Hepatocyte (in vitro differentiated cells): ENCODE measurements at regions not wholly inside any gene's neighbourhood (a gene's known extent, or its start where the extent isn't known, plus 50 kb on each side); places are given as distances from the start of the nearest gene placed in this dataset.

Source experiments
- DNase-seq: peaks from one replicate; pipeline ENCODE4 v3.0.0-alpha.2; 2016; ENCODE audit warnings: low spot score
- H2AFZ ChIP-seq: fragments of 200-600 bp; sonication (generic); 2 replicates; pipeline ENCODE4 v1.6.0; 2016; ENCODE audit warnings: antibody characterized with exemption, mild to moderate bottlenecking
- H3K27ac ChIP-seq: fragments of 200-600 bp; sonication (generic); 2 replicates; pipeline ENCODE4 v1.5.1; 2016; ENCODE audit warnings: mild to moderate bottlenecking
- H3K27me3 ChIP-seq: fragments of 200-600 bp; sonication (generic); 2 replicates; pipeline ENCODE4 v1.6.1; 2016
- H3K36me3 ChIP-seq: fragments of 200-600 bp; sonication (generic); replicated peaks from 2 replicates; pipeline ENCODE4 v1.5.1; 2016; ENCODE audit warnings: low read depth; ENCODE audit not compliant: insufficient read depth
- H3K4me1 ChIP-seq: fragments of 200-600 bp; sonication (generic); 2 replicates; pipeline ENCODE4 v1.5.1; 2016; ENCODE audit warnings: mild to moderate bottlenecking, moderate library complexity; ENCODE audit not compliant: insufficient read depth
- H3K4me2 ChIP-seq: fragments of 200-600 bp; sonication (generic); 2 replicates; pipeline ENCODE4 v1.6.0; 2016
- H3K4me3 ChIP-seq: fragments of 200-600 bp; sonication (generic); 2 replicates; pipeline ENCODE4 v1.5.1; 2016; ENCODE audit warnings: mild to moderate bottlenecking
- H3K79me2 ChIP-seq: fragments of 200-600 bp; sonication (generic); 2 replicates; pipeline ENCODE4 v1.6.0; 2017; ENCODE audit warnings: mild to moderate bottlenecking
- H3K9me2 ChIP-seq: fragments of 200-600 bp; sonication (generic); replicated peaks from 2 replicates; pipeline ENCODE4 v1.6.0; 2017; ENCODE audit warnings: mild to moderate bottlenecking; ENCODE audit not compliant: insufficient read depth
- H3K9me3 ChIP-seq: fragments of 200-600 bp; sonication (generic); 2 replicates; pipeline ENCODE4 v1.5.1; 2016; ENCODE audit warnings: low read depth, mild to moderate bottlenecking
- H4K20me1 ChIP-seq: fragments of 200-600 bp; sonication (generic); 2 replicates; pipeline ENCODE4 v1.6.0; 2016; ENCODE audit warnings: mild to moderate bottlenecking; ENCODE audit not compliant: insufficient read depth, poor library complexity, severe bottlenecking
- EZH2 ChIP-seq: fragments of 200-600 bp; sonication (generic); IDR thresholded peaks from 2 replicates; pipeline ENCODE4 v1.6.1; 2016; ENCODE audit warnings: antibody characterized with exemption, mild to moderate bottlenecking, borderline replicate concordance
- EZH2phosphoT487 ChIP-seq: fragments of 200-600 bp; sonication (generic); IDR thresholded peaks from one replicate; pipeline ENCODE4 v1.6.1; 2018; ENCODE audit warnings: antibody characterized with exemption, mild to moderate bottlenecking, low read depth, moderate library complexity; ENCODE audit not compliant: unreplicated experiment, severe bottlenecking
- WGBS: methylation state at CpG from one replicate; pipeline ENCODE4 v1.1.6; 2016; ENCODE audit warnings: low lambda C conversion rate; ENCODE audit errors: missing lambda C conversion rate; 5-methylcytosine and 5-hydroxymethylcytosine counted together
- TF ChIP-seq, protein P1 (sequence below): fragments of 200-600 bp; sonication (generic); IDR thresholded peaks from 2 replicates; pipeline ENCODE4 v1.5.1; 2016; ENCODE audit warnings: antibody characterized with exemption, mild to moderate bottlenecking; ENCODE audit not compliant: poor library complexity

DNA sequence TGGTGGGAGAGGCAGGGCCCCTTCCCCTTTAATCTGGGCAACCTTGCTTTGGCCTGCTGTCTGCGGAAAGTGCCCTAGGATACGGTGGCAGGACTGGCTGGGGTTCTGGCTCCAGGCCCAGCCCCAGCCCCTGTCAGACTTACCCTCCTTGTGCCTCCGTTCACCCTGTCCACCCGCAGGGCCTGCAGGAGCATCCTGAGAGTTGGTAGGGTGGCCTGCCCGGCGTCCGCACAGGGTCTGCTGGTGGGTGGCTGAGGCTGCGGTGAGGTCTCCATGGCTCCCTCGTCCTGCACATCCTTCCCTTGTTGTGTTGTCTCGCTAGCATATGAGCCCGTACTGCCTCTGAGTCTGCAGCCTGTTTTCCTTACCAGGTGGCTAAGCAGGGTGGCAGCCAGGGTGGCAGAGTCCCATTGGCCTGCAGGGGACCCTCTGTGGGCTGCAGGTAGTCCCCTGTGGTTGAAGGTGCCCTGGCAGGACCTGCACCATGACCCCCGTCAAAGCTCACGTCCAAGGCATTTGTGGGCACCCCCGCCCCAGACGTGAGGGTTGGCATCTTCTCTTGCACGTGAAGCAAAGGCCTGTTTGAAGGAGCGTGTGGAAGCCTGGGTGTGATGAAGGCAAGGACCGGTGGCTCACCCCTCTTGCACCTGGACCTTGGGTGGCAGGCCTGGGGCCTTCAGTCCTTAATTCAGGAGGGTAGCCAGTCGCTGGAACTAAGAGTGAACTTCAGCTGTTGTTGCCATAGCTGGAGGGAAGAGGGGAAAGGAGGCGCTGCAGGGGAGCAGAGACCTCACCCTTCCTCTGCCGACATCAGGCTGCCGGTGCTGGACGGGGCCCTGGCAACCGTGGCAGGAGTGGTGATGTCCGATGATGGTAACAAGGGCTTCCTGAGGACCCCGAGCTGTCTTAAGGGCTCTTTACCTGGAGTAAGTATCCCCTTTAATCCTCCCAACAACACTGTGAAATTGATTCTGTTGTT is 293.7 kb downstream of the SEC14L1 start:
- Histone ChIP-seq H3K79me2 (peaks cover 94% of the 10 kb centered on the region), H3K9me3 (no peaks in the 10 kb centered on the region), H3K4me1 (peaks cover 96% of the 10 kb centered on the region), H3K36me3 (no peaks in the 10 kb centered on the region), H3K4me3 (no peak overlapping the region), H4K20me1 (peaks cover 70% of the 10 kb centered on the region), H3K4me2 (peak overlapping the region; percentile 75), H3K27ac (peak overlapping the region; percentile 97), H3K9me2 (no peaks in the 10 kb centered on the region), H2AFZ (no peak overlapping the region), H3K27me3 (no peaks in the 10 kb centered on the region)
- 73% methylated on average over 26 of the region's 26 CpGs for WGBS
- DNase-seq: no peak
- TF ChIP-seq EZH2 (no peak), EZH2phosphoT487 (no peak)
- TF ChIP-seq, protein P1, sequence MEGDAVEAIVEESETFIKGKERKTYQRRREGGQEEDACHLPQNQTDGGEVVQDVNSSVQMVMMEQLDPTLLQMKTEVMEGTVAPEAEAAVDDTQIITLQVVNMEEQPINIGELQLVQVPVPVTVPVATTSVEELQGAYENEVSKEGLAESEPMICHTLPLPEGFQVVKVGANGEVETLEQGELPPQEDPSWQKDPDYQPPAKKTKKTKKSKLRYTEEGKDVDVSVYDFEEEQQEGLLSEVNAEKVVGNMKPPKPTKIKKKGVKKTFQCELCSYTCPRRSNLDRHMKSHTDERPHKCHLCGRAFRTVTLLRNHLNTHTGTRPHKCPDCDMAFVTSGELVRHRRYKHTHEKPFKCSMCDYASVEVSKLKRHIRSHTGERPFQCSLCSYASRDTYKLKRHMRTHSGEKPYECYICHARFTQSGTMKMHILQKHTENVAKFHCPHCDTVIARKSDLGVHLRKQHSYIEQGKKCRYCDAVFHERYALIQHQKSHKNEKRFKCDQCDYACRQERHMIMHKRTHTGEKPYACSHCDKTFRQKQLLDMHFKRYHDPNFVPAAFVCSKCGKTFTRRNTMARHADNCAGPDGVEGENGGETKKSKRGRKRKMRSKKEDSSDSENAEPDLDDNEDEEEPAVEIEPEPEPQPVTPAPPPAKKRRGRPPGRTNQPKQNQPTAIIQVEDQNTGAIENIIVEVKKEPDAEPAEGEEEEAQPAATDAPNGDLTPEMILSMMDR: no peak

DNA sequence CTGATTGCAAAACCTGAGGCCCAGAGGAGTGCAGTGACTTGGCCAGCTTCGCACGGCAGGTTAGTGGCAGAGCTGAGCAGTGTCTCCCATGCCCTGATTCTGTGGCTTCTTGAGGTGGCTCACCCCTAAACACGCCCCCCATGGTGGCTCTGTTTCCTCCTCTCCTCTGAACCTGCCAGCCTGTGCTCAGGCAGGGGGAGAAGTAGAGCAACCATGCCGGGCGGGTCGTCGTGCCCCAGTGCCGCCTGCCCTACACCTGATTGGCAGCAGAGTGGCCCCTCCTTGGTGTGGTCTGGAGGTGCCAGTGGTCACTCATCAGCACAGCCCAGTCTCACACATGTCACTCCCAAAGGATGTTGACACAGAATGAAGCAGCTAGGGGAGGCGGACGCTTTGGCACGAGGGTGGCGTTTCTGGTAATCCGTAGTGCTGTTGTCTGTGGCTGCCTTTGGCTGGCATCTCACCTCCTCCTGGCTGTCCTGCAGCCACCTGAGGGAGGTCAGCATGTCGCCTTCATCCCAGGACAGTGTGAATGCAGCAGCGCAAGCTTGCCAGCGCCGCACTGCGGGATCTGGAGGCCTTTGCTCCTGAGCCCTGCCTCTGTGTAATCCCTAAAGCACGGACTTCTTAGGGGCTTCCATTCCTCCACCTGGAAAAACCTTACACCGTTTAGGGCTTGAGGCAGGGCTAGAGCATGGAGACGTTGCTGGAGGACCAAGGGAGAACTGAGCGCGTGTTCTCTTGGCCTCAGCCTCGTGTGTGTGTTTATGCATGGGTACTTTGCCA is 294.7 kb downstream of the SEC14L1 start:
- no peak overlapping the region for H3K4me3 ChIP-seq
- no peaks in the 10 kb centered on the region for H3K9me3 ChIP-seq
- no peak for DNase-seq
- peak overlapping the region; percentile 75 for H3K4me2 ChIP-seq
- H4K20me1 ChIP-seq: peaks cover 72% of the 10 kb centered on the region
- H3K27ac ChIP-seq: peak overlapping the region; percentile 97
- no peaks in the 10 kb centered on the region for H3K36me3 ChIP-seq
- TF ChIP-seq, protein P1: no peak
- TF ChIP-seq EZH2 (no peak), EZH2phosphoT487 (no peak)
- H3K9me2 ChIP-seq: no peaks in the 10 kb centered on the region
- H2AFZ ChIP-seq: no peak overlapping the region
- peaks cover 100% of the 10 kb centered on the region for H3K4me1 ChIP-seq
- no peaks in the 10 kb centered on the region for H3K27me3 ChIP-seq
- peaks cover 100% of the 10 kb centered on the region for H3K79me2 ChIP-seq
- 61% methylated on average over 24 of the region's 24 CpGs for WGBS

- WGBS: 14% methylated on average over 11 of the region's 11 CpGs
- Histone ChIP-seq H3K9me3 (no peaks in the 10 kb centered on the region), H3K9me2 (no peaks in the 10 kb centered on the region), H3K4me1 (peaks cover 100% of the 10 kb centered on the region), H2AFZ (no peak overlapping the region), H3K4me3 (no peak overlapping the region), H3K27me3 (no peaks in the 10 kb centered on the region), H3K27ac (peak overlapping the region; percentile 97), H3K36me3 (no peaks in the 10 kb centered on the region), H4K20me1 (peaks cover 66% of the 10 kb centered on the region), H3K79me2 (peaks cover 100% of the 10 kb centered on the region), H3K4me2 (peak overlapping the region; percentile 75)
- peak; percentile 63 for DNase-seq
- TF ChIP-seq, protein P1: no peak
- TF ChIP-seq EZH2 (no peak), EZH2phosphoT487 (no peak)
These were observed 295.3 kb downstream of the SEC14L1 start for GRCh38 chr17:77436058-77436442.
